SU-DHL-6 (cell line): ENCODE measurements at regions not wholly inside any gene's neighbourhood (a gene's known extent, or its start where the extent isn't known, plus 50 kb on each side); places are given as distances from the start of the nearest gene placed in this dataset.

ENCODE experiments used
- H2AFZ ChIP-seq: fragments of 200-600 bp; sonication (generic); 2 replicates; pipeline ENCODE4 v1.6.1; 2014; ENCODE audit warnings: low read depth, mild to moderate bottlenecking, moderate library complexity, mixed read lengths, antibody characterized with exemption, low read length; ENCODE audit not compliant: severe bottlenecking
- H3F3A ChIP-seq: fragments of 200-600 bp; shearing (Covaris generic); 2 replicates; pipeline ENCODE4 v1.6.0; 2016; ENCODE audit warnings: antibody characterized with exemption, mild to moderate bottlenecking; ENCODE audit not compliant: insufficient read depth
- H3K27ac ChIP-seq: fragments of 200-600 bp; sonication (generic); 2 replicates; pipeline ENCODE4 v1.5.1; 2016; ENCODE audit warnings: low read depth, mild to moderate bottlenecking, low read length, moderate library complexity, mixed read lengths
- H3K27me3 ChIP-seq: fragments of 200-600 bp; sonication (generic), shearing (Covaris generic); 2 replicates; pipeline ENCODE4 v1.6.0; 2014; ENCODE audit warnings: mild to moderate bottlenecking, low read length
- H3K36me3 ChIP-seq: fragments of 200-600 bp; sonication (generic); 2 replicates; pipeline ENCODE4 v1.6.1; 2014; ENCODE audit warnings: mild to moderate bottlenecking, low read length, mixed read lengths
- H3K4me2 ChIP-seq: fragments of 300-600, 200-600 bp; shearing (Covaris generic), sonication (generic); 2 replicates; pipeline ENCODE4 v1.6.0; 2014; ENCODE audit warnings: low read length, low read depth, mild to moderate bottlenecking; ENCODE audit not compliant: poor library complexity, severe bottlenecking
- H3K4me3 ChIP-seq: fragments of 200-600 bp; sonication (generic); 2 replicates; pipeline ENCODE4 v1.5.1; 2014; ENCODE audit warnings: antibody characterized with exemption, low read length, mild to moderate bottlenecking, mixed read lengths; ENCODE audit not compliant: insufficient read depth, poor library complexity, severe bottlenecking
- H3K79me2 ChIP-seq: fragments of 200-600 bp; sonication (generic); 2 replicates; pipeline ENCODE4 v1.6.1; 2014; ENCODE audit warnings: mild to moderate bottlenecking, low read length, moderate library complexity; ENCODE audit not compliant: insufficient read depth
- H3K9ac ChIP-seq: fragments of 200-600 bp; sonication (generic); 2 replicates; pipeline ENCODE4 v1.7.0; 2014; ENCODE audit warnings: mild to moderate bottlenecking, low read length
- H3K9me2 ChIP-seq: fragments of 200-600 bp; sonication (generic); replicated peaks from 2 replicates; pipeline ENCODE4 v1.6.1; 2014; ENCODE audit warnings: low read length; ENCODE audit not compliant: insufficient read depth
- H3K9me3 ChIP-seq: fragments of 200-600 bp; sonication (generic); 2 replicates; pipeline ENCODE4 v1.6.1; 2014; ENCODE audit warnings: low read length, mixed read lengths; ENCODE audit not compliant: insufficient read depth
- H4K20me1 ChIP-seq: fragments of 200-600 bp; sonication (generic); 2 replicates; pipeline ENCODE4 v1.6.1; 2014; ENCODE audit warnings: low read depth, mild to moderate bottlenecking, antibody characterized with exemption, low read length, moderate library complexity, mixed read lengths
- CTCF ChIP-seq: fragments of 200-600 bp; sonication (generic); IDR thresholded peaks from one replicate; pipeline ENCODE4 v1.5.1; 2017; ENCODE audit warnings: antibody characterized with exemption, mild to moderate bottlenecking, low read length, moderate library complexity; ENCODE audit not compliant: insufficient read depth, poor library complexity, severe bottlenecking
- EZH2phosphoT487 ChIP-seq: fragments of 200-600 bp; sonication (generic), shearing (Covaris generic); conservative IDR thresholded peaks from 2 replicates; pipeline ENCODE4 v1.6.1; 2018; ENCODE audit warnings: mild to moderate bottlenecking, antibody characterized with exemption, low read length, moderate library complexity, mixed read lengths

GRCh38 chr1:5764959-5765358 lies 227.3 kb downstream of the NPHP4 start:
- Histone ChIP-seq H3K4me2 (no peak overlapping the region), H3K9me2 (no peaks in the 10 kb centered on the region), H4K20me1 (no peaks in the 10 kb centered on the region), H3K27ac (no peak overlapping the region), H3K36me3 (no peaks in the 10 kb centered on the region), H3K27me3 (no peaks in the 10 kb centered on the region), H3K9ac (no peak overlapping the region), H3K9me3 (no peaks in the 10 kb centered on the region), H2AFZ (no peak overlapping the region), H3K4me3 (no peak overlapping the region), H3K79me2 (no peaks in the 10 kb centered on the region), H3F3A (no peaks in the 10 kb centered on the region)
- no peak for TF ChIP-seq CTCF
- TF ChIP-seq EZH2phosphoT487, result no peak

- Histone ChIP-seq H3F3A (no peaks in the 10 kb centered on the region), H3K9me2 (no peaks in the 10 kb centered on the region), H3K36me3 (no peaks in the 10 kb centered on the region), H3K27ac (no peak overlapping the region), H3K27me3 (no peaks in the 10 kb centered on the region), H4K20me1 (no peaks in the 10 kb centered on the region), H2AFZ (no peak overlapping the region), H3K4me3 (no peak overlapping the region), H3K9me3 (no peaks in the 10 kb centered on the region), H3K9ac (no peak overlapping the region), H3K4me2 (no peak overlapping the region), H3K79me2 (no peaks in the 10 kb centered on the region)
- no peak for TF ChIP-seq EZH2phosphoT487
- no peak for TF ChIP-seq CTCF
These were observed 227.8 kb downstream of the NPHP4 start for GRCh38 chr1:5764464-5764863.

GRCh38 chr1:5763696-5764370 lies 228.4 kb downstream of the NPHP4 start:
- Histone ChIP-seq H3K4me2 (no peak overlapping the region), H3F3A (no peaks in the 10 kb centered on the region), H3K36me3 (no peaks in the 10 kb centered on the region), H2AFZ (no peak overlapping the region), H3K79me2 (no peaks in the 10 kb centered on the region), H3K9me3 (no peaks in the 10 kb centered on the region), H3K27me3 (no peaks in the 10 kb centered on the region), H3K27ac (no peak overlapping the region), H3K9ac (no peak overlapping the region), H4K20me1 (no peaks in the 10 kb centered on the region), H3K4me3 (no peak overlapping the region), H3K9me2 (no peaks in the 10 kb centered on the region)
- TF ChIP-seq EZH2phosphoT487, result no peak
- TF ChIP-seq CTCF, result no peak
